ENCODE measurements at regions not wholly inside any gene's neighbourhood (a gene's known extent, or its start where the extent isn't known, plus 50 kb on each side); places are given as distances from the start of the nearest gene placed in this dataset.

GRCh38 chr11:134987822-134988221 is 575.8 kb upstream of the B3GAT1 start:
- peaks cover 4 to 14% (median 13%) of the 10 kb centered on the region in 4 experiments; a peak in 6 of 7 replicates for H3K4me1 ChIP-seq (replicated peaks in 1 of 4; ENCODE audit: control insufficient read depth in 3 of 4, insufficient read depth in 4 of 4, low read length in 3 of 4)
- no peak overlapping the region for H3K56ac ChIP-seq (replicated peaks; ENCODE audit: insufficient read length, low read depth, low read length)
- H3K18ac ChIP-seq (ENCODE audit: extremely low read depth, low read length): peak overlapping the region; percentile 91
- no peak overlapping the region for H3K9ac ChIP-seq (replicated peaks in 1 of 4; ENCODE audit: extremely low read depth in 1 of 4, low read depth in 3 of 4, low read length in 3 of 4)
- no peak overlapping the region for H3K4me2 ChIP-seq (ENCODE audit: insufficient read depth in 1 of 2, low read depth in 2 of 2, low read length in 2 of 2)
- H3K4ac ChIP-seq (replicated peaks; ENCODE audit: insufficient read length, low read depth, low read length): peak overlapping the region; percentile 91
- no peak overlapping the region for H3K23ac ChIP-seq (ENCODE audit: insufficient read length)
- H3K27me3 ChIP-seq (replicated peaks in 1 of 4; ENCODE audit: control insufficient read depth in 3 of 4, extremely low read depth in 1 of 4, insufficient read depth in 3 of 4, low read length in 3 of 4): no peaks in the 10 kb centered on the region
- H2BK12ac ChIP-seq (ENCODE audit: low read depth, low read length): peak overlapping the region; percentile 100
- H2BK120ac ChIP-seq (replicated peaks; ENCODE audit: low read depth, low read length): peak overlapping the region; percentile 86
- H2BK5ac ChIP-seq (ENCODE audit: low read depth, low read length): peak overlapping the region; percentile 98
- H2AK5ac ChIP-seq (ENCODE audit: low read depth, low read length): peak overlapping the region; percentile 99
- no peak overlapping the region for H3K4me3 ChIP-seq (ENCODE audit: extremely low read depth in 1 of 4, insufficient read depth in 2 of 4, low read depth in 3 of 4, low read length in 4 of 4)
- no peaks in the 10 kb centered on the region for H4K20me1 ChIP-seq (replicated peaks in 1 of 2; ENCODE audit: control insufficient read depth in 1 of 2, insufficient read depth in 2 of 2, low read length in 2 of 2)
- FAIRE-seq (no peak), DNase-seq (ENCODE audit: low read depth in 1 of 2, low spot score in 2 of 2) (no peak)
- H3K27ac ChIP-seq (ENCODE audit: low read depth, low read length): no peak overlapping the region
- no peaks in the 10 kb centered on the region for H3K36me3 ChIP-seq (ENCODE audit: control insufficient read depth in 2 of 4, insufficient read depth in 4 of 4, low read length in 3 of 4)
- CTCF ChIA-PET (ENCODE audit: partially characterized antibody): interaction anchor here (0.6 to 2.3 kb wide), 4 partner anchors 9 to 90 kb away, joined by 3 to 8 read pairs (median 3); no protein-coding TSS in a partner anchor
- no peaks in the 10 kb centered on the region; the same call in 1 of the 2 replicates for H3K23me2 ChIP-seq (ENCODE audit: low read depth, low read length)
- peak overlapping the region; percentile 94 for H2BK20ac ChIP-seq (ENCODE audit: low read length)
- no peak overlapping the region for H4K8ac ChIP-seq (ENCODE audit: extremely low read depth, insufficient read depth, low read length)
- no peak for TF ChIP-seq BACH1 (IDR thresholded peaks at IDR 0.05; ENCODE audit: low read length)
- no peak for TF ChIP-seq MAFK (IDR thresholded peaks at IDR 0.05; ENCODE audit: low read depth, low read length)
- no peak for TF ChIP-seq TEAD4 (IDR thresholded peaks at IDR 0.05; ENCODE audit: low read depth, low read length)
- TF ChIP-seq TAF7 (optimal IDR thresholded peaks at IDR 0.05; ENCODE audit: borderline replicate concordance, low read depth, low read length): no peak
- no peak for TF ChIP-seq SIX5 (IDR thresholded peaks at IDR 0.05; ENCODE audit: low read depth, low read length)
- no peak for TF ChIP-seq CEBPB (IDR thresholded peaks at IDR 0.05; ENCODE audit: low read depth, low read length)
- TF ChIP-seq CHD2 (IDR thresholded peaks at IDR 0.05; ENCODE audit: low read length): no peak
- no peak for TF ChIP-seq POLR2A (IDR thresholded peaks at IDR 0.05; ENCODE audit: control extremely low read depth in 1 of 2, low read depth in 2 of 2, low read length in 2 of 2)
- no peak for TF ChIP-seq NRF1 (IDR thresholded peaks at IDR 0.05; ENCODE audit: low read depth, low read length)
- no peak for TF ChIP-seq SP4 (IDR thresholded peaks at IDR 0.05; ENCODE audit: low read length)
- no peak for TF ChIP-seq KDM4A (IDR thresholded peaks at IDR 0.05; ENCODE audit: low read depth, low read length, severe bottlenecking)
- POLR2A ChIA-PET (ENCODE audit: partially characterized antibody): no interaction called here
- no peaks in the 10 kb centered on the region for H3K79me2 ChIP-seq (ENCODE audit: control insufficient read depth in 1 of 2, insufficient read depth in 2 of 2, low read length in 2 of 2)
- 90% methylated on average over 8 of the region's 8 CpGs; no CpG with 5 or more reads in 1 of the 2 experiments for WGBS, 2 experiments (ENCODE audit: extremely low coverage in 1 of 2, insufficient coverage in 1 of 2, insufficient read length in 1 of 2, insufficient replicate concordance in 2 of 2, low coverage in 1 of 2, low lambda C conversion rate in 2 of 2, missing lambda C conversion rate in 1 of 2)
- H4K5ac ChIP-seq (ENCODE audit: insufficient read length, low read depth, low read length): no peak overlapping the region
- no peaks in the 10 kb centered on the region for H3K9me3 ChIP-seq (ENCODE audit: insufficient read depth in 2 of 2, low read depth in 1 of 2, low read length in 1 of 2)
- peak overlapping the region; percentile 99; the same call in 1 of the 2 replicates for H2BK15ac ChIP-seq (ENCODE audit: low read length)
- no peak overlapping the region for H2AFZ ChIP-seq (ENCODE audit: low read length)
- H3K79me1 ChIP-seq (ENCODE audit: low read depth, low read length): no peaks in the 10 kb centered on the region
- no peak overlapping the region for H3K14ac ChIP-seq (ENCODE audit: insufficient read length)
- peak overlapping the region; percentile 84 for H4K91ac ChIP-seq (replicated peaks; ENCODE audit: insufficient read length, low read length)
